ENCODE measurements at regions not wholly inside any gene's neighbourhood (a gene's known extent, or its start where the extent isn't known, plus 50 kb on each side); places are given as distances from the start of the nearest gene placed in this dataset.

DNA sequence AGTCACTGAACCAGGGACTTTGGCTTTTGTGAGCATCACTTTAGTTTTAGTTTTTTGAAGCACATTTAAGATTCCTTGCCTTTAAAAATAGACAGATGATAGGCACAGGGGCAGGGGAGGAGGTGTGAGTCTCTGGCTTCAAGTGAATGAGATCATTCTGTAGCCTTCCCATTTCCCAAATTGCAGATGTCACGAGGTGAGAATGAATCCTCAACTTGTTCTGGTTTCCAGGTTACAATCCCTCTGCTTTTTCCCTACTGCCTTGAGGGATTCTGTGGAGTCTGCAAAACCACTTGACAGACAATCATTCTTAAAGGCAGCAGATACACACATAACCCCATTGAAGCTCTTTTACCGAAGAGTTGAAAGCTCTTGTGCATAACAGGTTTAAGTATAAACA, 332.4 kb downstream of the DMAC1 start:
- Histone ChIP-seq H3K4me2 (ENCODE audit: extremely low read depth, insufficient read depth, low read length) (no peak overlapping the region), H2AFZ (ENCODE audit: low read length) (no peak overlapping the region)
- TF ChIP-seq, protein P1, sequence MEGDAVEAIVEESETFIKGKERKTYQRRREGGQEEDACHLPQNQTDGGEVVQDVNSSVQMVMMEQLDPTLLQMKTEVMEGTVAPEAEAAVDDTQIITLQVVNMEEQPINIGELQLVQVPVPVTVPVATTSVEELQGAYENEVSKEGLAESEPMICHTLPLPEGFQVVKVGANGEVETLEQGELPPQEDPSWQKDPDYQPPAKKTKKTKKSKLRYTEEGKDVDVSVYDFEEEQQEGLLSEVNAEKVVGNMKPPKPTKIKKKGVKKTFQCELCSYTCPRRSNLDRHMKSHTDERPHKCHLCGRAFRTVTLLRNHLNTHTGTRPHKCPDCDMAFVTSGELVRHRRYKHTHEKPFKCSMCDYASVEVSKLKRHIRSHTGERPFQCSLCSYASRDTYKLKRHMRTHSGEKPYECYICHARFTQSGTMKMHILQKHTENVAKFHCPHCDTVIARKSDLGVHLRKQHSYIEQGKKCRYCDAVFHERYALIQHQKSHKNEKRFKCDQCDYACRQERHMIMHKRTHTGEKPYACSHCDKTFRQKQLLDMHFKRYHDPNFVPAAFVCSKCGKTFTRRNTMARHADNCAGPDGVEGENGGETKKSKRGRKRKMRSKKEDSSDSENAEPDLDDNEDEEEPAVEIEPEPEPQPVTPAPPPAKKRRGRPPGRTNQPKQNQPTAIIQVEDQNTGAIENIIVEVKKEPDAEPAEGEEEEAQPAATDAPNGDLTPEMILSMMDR (conservative IDR thresholded peaks at IDR 0.05 in 1 of 2, IDR thresholded peaks at IDR 0.05 in 1 of 2; ENCODE audit: low read depth in 1 of 2, low read length in 2 of 2) = no peak
- TF ChIP-seq EZH2 (IDR thresholded peaks at IDR 0.05; ENCODE audit: low read length, missing control alignments) = no peak

DNA sequence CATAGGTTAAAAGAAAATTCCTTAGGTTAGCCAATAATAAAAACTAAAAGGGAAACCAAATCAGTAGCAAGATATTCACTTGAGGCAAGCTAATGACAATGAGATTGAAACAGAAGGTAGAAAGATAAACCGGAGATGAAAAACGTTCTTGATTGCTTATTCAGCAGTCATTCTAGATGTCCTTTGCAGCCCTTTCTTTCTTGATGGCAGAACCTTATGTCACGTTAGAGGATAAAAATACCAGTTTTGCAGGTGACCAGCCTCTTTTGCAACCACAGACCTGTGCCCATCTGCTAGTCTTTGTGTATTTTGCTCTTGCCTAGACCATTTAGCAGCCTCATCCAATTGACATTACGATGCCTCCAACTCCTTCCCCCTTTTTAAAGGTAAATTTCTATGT, 337.8 kb downstream of the DMAC1 start:
- no peak overlapping the region for H3K27ac ChIP-seq (ENCODE audit: insufficient read depth, low read length)
- H3K79me2 ChIP-seq (ENCODE audit: control insufficient read depth, insufficient read depth, low read length) = no peaks in the 10 kb centered on the region
- TF ChIP-seq, protein P1 (conservative IDR thresholded peaks at IDR 0.05 in 1 of 2, IDR thresholded peaks at IDR 0.05 in 1 of 2; ENCODE audit: low read depth in 1 of 2, low read length in 2 of 2) = no peak
- TF ChIP-seq EZH2 (IDR thresholded peaks at IDR 0.05; ENCODE audit: low read length, missing control alignments) = no peak
- H2AFZ ChIP-seq (ENCODE audit: low read length) = no peak overlapping the region
- H3K27me3 ChIP-seq (ENCODE audit: control insufficient read depth, insufficient read depth, low read length) = no peaks in the 10 kb centered on the region
- H3K4me3 ChIP-seq (replicated peaks in 1 of 4; ENCODE audit: control extremely low read depth in 1 of 4, insufficient read depth in 1 of 4, low read depth in 3 of 4, low read length in 4 of 4) = no peak overlapping the region
- no peak overlapping the region for H3K9ac ChIP-seq (ENCODE audit: insufficient read depth, low read length)
- no peaks in the 10 kb centered on the region for H3K9me3 ChIP-seq (ENCODE audit: control insufficient read depth, insufficient read depth, low read depth, low read length)
- H3K4me2 ChIP-seq (ENCODE audit: extremely low read depth, insufficient read depth, low read length) = no peak overlapping the region
- no peak for DNase-seq (ENCODE audit: low read depth in 2 of 2)
- no peaks in the 10 kb centered on the region for H3K36me3 ChIP-seq (ENCODE audit: control insufficient read depth, insufficient read depth, low read length)
- H4K20me1 ChIP-seq (ENCODE audit: control insufficient read depth, extremely low read depth, insufficient read depth, low read length) = no peaks in the 10 kb centered on the region
- no peaks in the 10 kb centered on the region for H3K4me1 ChIP-seq (ENCODE audit: control insufficient read depth, extremely low read depth, insufficient read depth, low read length)

More for the DNA sequence above, 332.4 kb downstream of the DMAC1 start:
- no peaks in the 10 kb centered on the region for H3K36me3 ChIP-seq (ENCODE audit: control insufficient read depth, insufficient read depth, low read length)
- no peaks in the 10 kb centered on the region for H3K4me1 ChIP-seq (ENCODE audit: control insufficient read depth, extremely low read depth, insufficient read depth, low read length)
- no peak overlapping the region for H3K4me3 ChIP-seq (replicated peaks in 1 of 4; ENCODE audit: control extremely low read depth in 1 of 4, insufficient read depth in 1 of 4, low read depth in 3 of 4, low read length in 4 of 4)
- H3K9ac ChIP-seq (ENCODE audit: insufficient read depth, low read length) = no peak overlapping the region
- no peaks in the 10 kb centered on the region for H4K20me1 ChIP-seq (ENCODE audit: control insufficient read depth, extremely low read depth, insufficient read depth, low read length)
- H3K27me3 ChIP-seq (ENCODE audit: control insufficient read depth, insufficient read depth, low read length) = no peaks in the 10 kb centered on the region
- H3K79me2 ChIP-seq (ENCODE audit: control insufficient read depth, insufficient read depth, low read length) = no peaks in the 10 kb centered on the region
- no peak overlapping the region for H3K27ac ChIP-seq (ENCODE audit: insufficient read depth, low read length)
- H3K9me3 ChIP-seq (ENCODE audit: control insufficient read depth, insufficient read depth, low read depth, low read length) = no peaks in the 10 kb centered on the region
- no peak for DNase-seq (ENCODE audit: low read depth in 2 of 2)

DNA sequence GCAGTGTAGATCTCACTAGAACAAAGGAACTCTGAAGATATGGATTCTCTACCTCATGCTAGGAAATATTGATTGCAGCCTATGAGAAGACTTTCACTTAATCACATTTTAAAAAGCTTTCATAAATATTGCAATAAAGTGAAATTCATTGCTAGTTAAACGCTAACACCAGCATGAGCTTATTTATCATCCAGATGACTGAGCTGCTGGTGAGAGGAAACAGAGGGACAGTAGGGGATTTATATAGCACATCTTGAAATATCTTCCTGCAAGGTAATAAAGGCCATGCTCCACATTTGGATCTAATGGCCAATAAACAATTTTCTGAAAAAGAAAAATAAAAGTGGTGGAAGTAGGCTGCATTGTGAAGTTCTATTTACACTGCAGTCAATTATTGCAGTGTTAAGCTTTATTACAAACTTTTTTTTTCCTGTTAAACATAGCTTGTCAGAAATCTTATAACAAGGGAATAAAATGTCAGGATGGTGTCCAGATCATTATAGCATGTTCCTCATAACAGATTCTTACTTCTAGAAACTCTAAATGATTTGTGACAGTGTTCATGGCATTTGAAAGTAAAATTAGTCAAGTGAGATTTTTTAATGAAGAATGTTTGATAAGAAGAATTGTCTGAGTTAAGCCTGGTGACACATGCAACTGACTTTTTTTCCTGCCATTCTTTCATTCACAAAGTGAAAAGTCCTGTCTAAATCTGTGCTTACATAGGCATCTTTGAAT, 342.6 kb downstream of the DMAC1 start:
- Histone ChIP-seq H3K9me3 (ENCODE audit: control insufficient read depth, insufficient read depth, low read depth, low read length) (no peaks in the 10 kb centered on the region), H3K27me3 (ENCODE audit: control insufficient read depth, insufficient read depth, low read length) (no peaks in the 10 kb centered on the region), H3K4me1 (ENCODE audit: control insufficient read depth, extremely low read depth, insufficient read depth, low read length) (no peaks in the 10 kb centered on the region), H3K4me3 (replicated peaks in 1 of 4; ENCODE audit: control extremely low read depth in 1 of 4, insufficient read depth in 1 of 4, low read depth in 3 of 4, low read length in 4 of 4) (no peak overlapping the region), H3K27ac (ENCODE audit: insufficient read depth, low read length) (no peak overlapping the region), H3K4me2 (ENCODE audit: extremely low read depth, insufficient read depth, low read length) (no peak overlapping the region), H3K79me2 (ENCODE audit: control insufficient read depth, insufficient read depth, low read length) (no peaks in the 10 kb centered on the region), H4K20me1 (ENCODE audit: control insufficient read depth, extremely low read depth, insufficient read depth, low read length) (no peaks in the 10 kb centered on the region), H3K36me3 (ENCODE audit: control insufficient read depth, insufficient read depth, low read length) (no peaks in the 10 kb centered on the region), H3K9ac (ENCODE audit: insufficient read depth, low read length) (no peak overlapping the region), H2AFZ (ENCODE audit: low read length) (no peak overlapping the region)
- no peak for DNase-seq (ENCODE audit: low read depth in 2 of 2)
- TF ChIP-seq, protein P1 (conservative IDR thresholded peaks at IDR 0.05 in 1 of 2, IDR thresholded peaks at IDR 0.05 in 1 of 2; ENCODE audit: low read depth in 1 of 2, low read length in 2 of 2) = no peak
- TF ChIP-seq EZH2 (IDR thresholded peaks at IDR 0.05; ENCODE audit: low read length, missing control alignments) = no peak

All from fibroblast of lung (primary cell).